Transverse colon (tissue), 4 donors: ENCODE measurements at regions not wholly inside any gene's neighbourhood (a gene's known extent, or its start where the extent isn't known, plus 50 kb on each side); places are given as distances from the start of the nearest gene placed in this dataset.

ENCODE experiments used
- DNase-seq: peaks from one replicate; pipeline ENCODE4 v3.0.0-alpha.2; 2019
- H3K27ac ChIP-seq, 4 donors: fragments of 200-600 bp; sonication (generic); 2 replicates each; pipeline ENCODE4 v1.5.1; 2016 to 2018; ENCODE audit warnings: inconsistent platforms in 4 of 4
- H3K27me3 ChIP-seq: fragments of 200-600 bp; sonication (generic); 2 replicates; pipeline ENCODE4 v1.5.1; 2017; ENCODE audit warnings: inconsistent platforms
- H3K36me3 ChIP-seq, 4 donors: fragments of 200-600 bp; sonication (generic); 2 replicates each; pipeline ENCODE4 v1.5.1; 2017 to 2019; ENCODE audit warnings: inconsistent platforms in 4 of 4
- H3K4me1 ChIP-seq, 4 donors: fragments of 200-600 bp; sonication (generic); 2 replicates each; pipeline ENCODE4 v1.5.1; 2017 to 2020; ENCODE audit warnings: inconsistent platforms in 4 of 4
- H3K4me3 ChIP-seq, 4 donors: fragments of 200-600 bp; sonication (generic); 1 replicate in 1 of 4; 2 replicates in 3 of 4; pipeline versions ENCODE4 v1.5.1 to v1.6.1; 2017 to 2019; ENCODE audit warnings: inconsistent platforms in 4 of 4
- H3K9me3 ChIP-seq, 2 donors: fragments of 200-600 bp; sonication (generic); 2 replicates each; pipeline ENCODE4 v1.5.1; 2017 to 2019; ENCODE audit warnings: inconsistent platforms in 2 of 2
- CTCF ChIP-seq, 5 experiments: fragments of 200-600 bp in 3 of 5; fragments of 450-650 bp in 2 of 5; sonication (generic) in 3 of 5; IDR thresholded peaks; 1 replicate in 2 of 5; 2 replicates in 3 of 5; pipeline ENCODE4 v1.5.1; 2016 to 2017; ENCODE audit warnings: antibody characterized with exemption in 5 of 5, inconsistent platforms in 3 of 5, mild to moderate bottlenecking in 2 of 5, moderate library complexity in 1 of 5
- EP300 ChIP-seq: sonication (generic); formaldehyde crosslinking; IDR thresholded peaks from one replicate; pipeline ENCODE4 v1.6.1; 2017; ENCODE audit warnings: antibody characterized with exemption, low read depth
- POLR2A ChIP-seq: fragments of 450-650 bp; IDR thresholded peaks from one replicate; pipeline ENCODE4 v1.6.1; 2016; ENCODE audit warnings: antibody characterized with exemption, mild to moderate bottlenecking, moderate library complexity
- POLR2AphosphoS5 ChIP-seq, 3 donors: sonication (generic); formaldehyde crosslinking; IDR thresholded peaks; one replicate each; pipeline ENCODE4 v1.6.1; 2016; ENCODE audit warnings: antibody characterized with exemption in 3 of 3
- WGBS, 2 donors: methylation state at CpG; one replicate each; pipeline ENCODE4 v1.1.5; 2018; ENCODE audit warnings: low coverage in 1 of 2; 5-methylcytosine and 5-hydroxymethylcytosine counted together
- in situ Hi-C, 4 donors: fragments of 200-750 bp; cut with MboI; loops; one replicate each; pipeline versions ENCODE4 v1.15.0 to v1.15.1; 2017; ENCODE audit warnings: low sequenced_read_pairs in 3 of 4, low pct_ligation_motif_present in 1 of 4, low pct_unique_long_range_greater_than_20kb in 1 of 4
- intact Hi-C: fragments of 100-400 bp; cut with DNase I; formaldehyde crosslinking; loops from one replicate; pipeline ENCODE4 v1.15.1; 2023; ENCODE audit warnings: low total_unique reads

GRCh38 chr5:174616036-174616435 lies 108.3 kb upstream of the MSX2 start:
- no peak for DNase-seq
- H3K27ac ChIP-seq, result no peak overlapping the region
- H3K4me3 ChIP-seq, result no peak overlapping the region
- H3K36me3 ChIP-seq, result no peaks in the 10 kb centered on the region
- no peaks in the 10 kb centered on the region for H3K9me3 ChIP-seq
- H3K27me3 ChIP-seq, result peaks cover 8% of the 10 kb centered on the region
- no peaks in the 10 kb centered on the region for H3K4me1 ChIP-seq
- intact Hi-C loops (no loop called here), in situ Hi-C loops (no loop called here)
- 46 to 67% methylated on average over 2 of the region's 2 CpGs for WGBS, 2 donors
- no peak for TF ChIP-seq POLR2A

GRCh38 chr5:174617285-174617684 lies 107.1 kb upstream of the MSX2 start:
- H3K36me3 ChIP-seq, result no peaks in the 10 kb centered on the region
- intact Hi-C loops (no loop called here), in situ Hi-C loops (no loop called here)
- H3K9me3 ChIP-seq, result no peaks in the 10 kb centered on the region
- no peak for DNase-seq
- WGBS, 2 donors, result 81 to 100% methylated on average over 1 to 2 of the region's 2 CpGs
- H3K27ac ChIP-seq, result no peak overlapping the region
- H3K27me3 ChIP-seq, result peaks cover 8% of the 10 kb centered on the region
- TF ChIP-seq EP300 (no peak), CTCF (IDR thresholded peaks at IDR 0.05) (no peak), POLR2AphosphoS5 (IDR thresholded peaks at IDR 0.05) (no peak), POLR2A (no peak)
- no peaks in the 10 kb centered on the region for H3K4me1 ChIP-seq
- no peak overlapping the region for H3K4me3 ChIP-seq

- no peak overlapping the region for H3K4me3 ChIP-seq
- peaks cover 8% of the 10 kb centered on the region for H3K27me3 ChIP-seq
- no peaks in the 10 kb centered on the region for H3K4me1 ChIP-seq
- 81% methylated on average over 10 of the region's 10 CpGs; no CpG with 5 or more reads in 1 of the 2 donors for WGBS, 2 donors
- no peak for TF ChIP-seq CTCF (IDR thresholded peaks at IDR 0.05)
- no peak for TF ChIP-seq EP300
- TF ChIP-seq POLR2AphosphoS5 (IDR thresholded peaks at IDR 0.05), result no peak
- TF ChIP-seq POLR2A, result no peak
- in situ Hi-C loops (no loop called here), intact Hi-C loops (no loop called here)
- H3K27ac ChIP-seq, result no peak overlapping the region
- DNase-seq, result no peak
- H3K36me3 ChIP-seq, result no peaks in the 10 kb centered on the region
- no peaks in the 10 kb centered on the region for H3K9me3 ChIP-seq
Observed at GRCh38 chr5:174617910-174618309, 106.5 kb upstream of the MSX2 start.

- TF ChIP-seq POLR2A, result no peak
- 57 to 73% methylated on average over 3 to 4 of the region's 4 CpGs for WGBS, 2 donors
Observed at GRCh38 chr5:174618589-174618988, 105.8 kb upstream of the MSX2 start.

GRCh38 chr5:174622067-174622466 lies 102.3 kb upstream of the MSX2 start:
- H3K27me3 ChIP-seq, result peaks cover 8% of the 10 kb centered on the region
- DNase-seq, result no peak
- no peaks in the 10 kb centered on the region for H3K36me3 ChIP-seq
- TF ChIP-seq POLR2AphosphoS5 (IDR thresholded peaks at IDR 0.05), result no peak
- no peak for TF ChIP-seq POLR2A
- TF ChIP-seq CTCF (IDR thresholded peaks at IDR 0.05), result no peak
- no peak for TF ChIP-seq EP300
- H3K4me3 ChIP-seq, result no peak overlapping the region
- no peaks in the 10 kb centered on the region for H3K4me1 ChIP-seq
- intact Hi-C loops, result no loop called here
- WGBS, 2 donors, result 91 to 100% methylated on average over 1 to 4 of the region's 4 CpGs
- no peak overlapping the region for H3K27ac ChIP-seq
- no peaks in the 10 kb centered on the region for H3K9me3 ChIP-seq
- in situ Hi-C loops, result no loop called here

More at GRCh38 chr5:174618589-174618988, 105.8 kb upstream of the MSX2 start:
- H3K4me1 ChIP-seq, result no peaks in the 10 kb centered on the region
- no peaks in the 10 kb centered on the region for H3K36me3 ChIP-seq
- peaks cover 8% of the 10 kb centered on the region for H3K27me3 ChIP-seq
- no peaks in the 10 kb centered on the region for H3K9me3 ChIP-seq
- no peak overlapping the region for H3K4me3 ChIP-seq
- no peak overlapping the region for H3K27ac ChIP-seq
- in situ Hi-C loops (no loop called here), intact Hi-C loops (no loop called here)
- DNase-seq, result no peak
